SK-N-SH treated with all-trans-retinoic acid at 6 μM for 48 hours (cell line): ENCODE measurements at regions not wholly inside any gene's neighbourhood (a gene's known extent, or its start where the extent isn't known, plus 50 kb on each side); places are given as distances from the start of the nearest gene placed in this dataset.

Experiments used
- ATAC-seq: fragments of 200-7000 bp; cut with Tn5 transposase; 3 replicates; pipeline ENCODE4 v1.9.1; 2020; ENCODE audit warnings: mild to moderate bottlenecking, moderate library complexity
- ARNTL ChIP-seq: fragments of 450-650 bp; formaldehyde crosslinking; IDR thresholded peaks from 2 replicates; pipeline ENCODE4 v1.5.0; 2020; ENCODE audit warnings: low read depth, mild to moderate bottlenecking, moderate library complexity, borderline replicate concordance
- BACH2 ChIP-seq: fragments of 250-450 bp; sonication (Bioruptor Pico); IDR thresholded peaks from 2 replicates; pipeline ENCODE4 v1.9.0; 2021; ENCODE audit warnings: mild to moderate bottlenecking, borderline replicate concordance
- CREB5 ChIP-seq: fragments of 250-450 bp; sonication (Bioruptor Pico); IDR thresholded peaks from 2 replicates; pipeline ENCODE4 v1.5.1; 2020; ENCODE audit warnings: low read depth, mild to moderate bottlenecking, moderate library complexity
- CSDC2 ChIP-seq: fragments of 250-450 bp; sonication (Bioruptor Pico); IDR thresholded peaks from 2 replicates; pipeline ENCODE4 v1.5.0; 2020; ENCODE audit warnings: mild to moderate bottlenecking, moderate library complexity
- ESRRG ChIP-seq: fragments of 250-450 bp; sonication (Bioruptor Pico); IDR thresholded peaks from 2 replicates; pipeline ENCODE4 v1.6.1; 2021; ENCODE audit warnings: mild to moderate bottlenecking
- GLIS3 ChIP-seq: fragments of 250-450 bp; sonication (Bioruptor Pico); IDR thresholded peaks from 2 replicates; pipeline ENCODE4 v1.5.0; 2020; ENCODE audit warnings: mild to moderate bottlenecking, moderate library complexity
- ISL1 ChIP-seq: fragments of 250-450 bp; sonication (Bioruptor Pico); IDR thresholded peaks from 2 replicates; pipeline ENCODE4 v2.1.2; 2022; ENCODE audit warnings: mild to moderate bottlenecking, moderate library complexity
- OSR1 ChIP-seq: fragments of 250-450 bp; sonication (Bioruptor Pico); IDR thresholded peaks from 2 replicates; pipeline ENCODE4 v1.8.0; 2022; ENCODE audit warnings: moderate library complexity, mild to moderate bottlenecking, inconsistent platforms
- PATZ1 ChIP-seq: fragments of 250-450 bp; sonication (Bioruptor Pico); IDR thresholded peaks from 2 replicates; pipeline ENCODE4 v1.8.0; 2020; ENCODE audit warnings: mild to moderate bottlenecking, moderate library complexity, borderline replicate concordance
- POU6F1 ChIP-seq: fragments of 250-450 bp; sonication (Bioruptor Pico); IDR thresholded peaks from 2 replicates; pipeline ENCODE4 v1.8.0; 2021; ENCODE audit warnings: low read depth, mild to moderate bottlenecking, moderate library complexity, borderline replicate concordance
- RARB ChIP-seq: fragments of 250-450 bp; sonication (Bioruptor Pico); IDR thresholded peaks from 2 replicates; pipeline ENCODE4 v1.8.0; 2021; ENCODE audit warnings: mild to moderate bottlenecking, moderate library complexity
- SNAI2 ChIP-seq: fragments of 250-450 bp; sonication (Bioruptor Pico); IDR thresholded peaks from 2 replicates; pipeline ENCODE4 v1.5.0; 2020; ENCODE audit warnings: mild to moderate bottlenecking, moderate library complexity
- TCF4 ChIP-seq: fragments of 250-450 bp; sonication (Bioruptor Pico); IDR thresholded peaks from 2 replicates; pipeline ENCODE4 v1.8.0; 2021; ENCODE audit warnings: mild to moderate bottlenecking, moderate library complexity, borderline replicate concordance
- TOX ChIP-seq: fragments of 250-450 bp; sonication (Bioruptor Pico); IDR thresholded peaks from 2 replicates; pipeline ENCODE4 v1.8.0; 2021; ENCODE audit warnings: mild to moderate bottlenecking, moderate library complexity, borderline replicate concordance
- TSHZ2 ChIP-seq: fragments of 250-450 bp; sonication (Bioruptor Pico); IDR thresholded peaks from 2 replicates; pipeline ENCODE4 v1.5.0; 2020; ENCODE audit warnings: mild to moderate bottlenecking, moderate library complexity
- ZC3H10 ChIP-seq: fragments of 250-450 bp; sonication (Bioruptor Pico); IDR thresholded peaks from 2 replicates; pipeline ENCODE4 v1.5.1; 2021; ENCODE audit warnings: mild to moderate bottlenecking, moderate library complexity
- ZFP3 ChIP-seq: fragments of 250-450 bp; sonication (Bioruptor Pico); IDR thresholded peaks from 2 replicates; pipeline ENCODE4 v1.5.0; 2020; ENCODE audit warnings: mild to moderate bottlenecking, moderate library complexity
- ZFP30 ChIP-seq: fragments of 450-650 bp; formaldehyde crosslinking; IDR thresholded peaks from 2 replicates; pipeline ENCODE4 v1.5.0; 2022; ENCODE audit warnings: mild to moderate bottlenecking, moderate library complexity
- ZNF565 ChIP-seq: fragments of 450-650 bp; formaldehyde crosslinking; conservative IDR thresholded peaks from 2 replicates; pipeline ENCODE4 v1.5.0; 2020; ENCODE audit warnings: low read depth, mild to moderate bottlenecking, moderate library complexity
- ZNF70 ChIP-seq: fragments of 450-650 bp; formaldehyde crosslinking; IDR thresholded peaks from 2 replicates; pipeline ENCODE4 v1.5.0; 2020; ENCODE audit warnings: mild to moderate bottlenecking, moderate library complexity
- ZNF8 ChIP-seq: fragments of 450-650 bp; formaldehyde crosslinking; IDR thresholded peaks from 2 replicates; pipeline ENCODE4 v1.5.0; 2020; ENCODE audit warnings: mild to moderate bottlenecking, moderate library complexity

GRCh38 chr15:70172566-70173225 lies 75.0 kb upstream of the TLE3 start:
- ATAC-seq: no peak
- no peak for TF ChIP-seq ZNF565
- TF ChIP-seq ZC3H10: no peak
- no peak for TF ChIP-seq PATZ1
- TF ChIP-seq CREB5: no peak
- TF ChIP-seq GLIS3 (CRISPR knock-in tag): no peak
- TF ChIP-seq CSDC2: no peak
- TF ChIP-seq OSR1 (CRISPR knock-in tag): no peak
- no peak for TF ChIP-seq ISL1 (CRISPR knock-in tag)
- no peak for TF ChIP-seq SNAI2 (CRISPR knock-in tag)
- TF ChIP-seq TCF4 (CRISPR knock-in tag): no peak
- no peak for TF ChIP-seq ZFP3 (CRISPR knock-in tag)
- TF ChIP-seq POU6F1 (CRISPR knock-in tag): no peak
- TF ChIP-seq TOX: no peak
- no peak for TF ChIP-seq RARB (CRISPR knock-in tag)

- ATAC-seq: no peak
- no peak for TF ChIP-seq ISL1 (CRISPR knock-in tag)
- no peak for TF ChIP-seq ZNF565
- TF ChIP-seq ZC3H10: no peak
- no peak for TF ChIP-seq CSDC2
- no peak for TF ChIP-seq RARB (CRISPR knock-in tag)
- TF ChIP-seq ZNF8 (CRISPR knock-in tag): no peak
- TF ChIP-seq OSR1 (CRISPR knock-in tag): no peak
- no peak for TF ChIP-seq ESRRG
- TF ChIP-seq ARNTL: no peak
- TF ChIP-seq CREB5: no peak
- no peak for TF ChIP-seq TSHZ2 (CRISPR knock-in tag)
- no peak for TF ChIP-seq TCF4 (CRISPR knock-in tag)
- TF ChIP-seq ZFP30 (CRISPR knock-in tag): no peak
- TF ChIP-seq ZNF70 (CRISPR knock-in tag): no peak
- no peak for TF ChIP-seq GLIS3 (CRISPR knock-in tag)
Observed at GRCh38 chr15:70172124-70172523, 74.4 kb upstream of the TLE3 start.

DNA sequence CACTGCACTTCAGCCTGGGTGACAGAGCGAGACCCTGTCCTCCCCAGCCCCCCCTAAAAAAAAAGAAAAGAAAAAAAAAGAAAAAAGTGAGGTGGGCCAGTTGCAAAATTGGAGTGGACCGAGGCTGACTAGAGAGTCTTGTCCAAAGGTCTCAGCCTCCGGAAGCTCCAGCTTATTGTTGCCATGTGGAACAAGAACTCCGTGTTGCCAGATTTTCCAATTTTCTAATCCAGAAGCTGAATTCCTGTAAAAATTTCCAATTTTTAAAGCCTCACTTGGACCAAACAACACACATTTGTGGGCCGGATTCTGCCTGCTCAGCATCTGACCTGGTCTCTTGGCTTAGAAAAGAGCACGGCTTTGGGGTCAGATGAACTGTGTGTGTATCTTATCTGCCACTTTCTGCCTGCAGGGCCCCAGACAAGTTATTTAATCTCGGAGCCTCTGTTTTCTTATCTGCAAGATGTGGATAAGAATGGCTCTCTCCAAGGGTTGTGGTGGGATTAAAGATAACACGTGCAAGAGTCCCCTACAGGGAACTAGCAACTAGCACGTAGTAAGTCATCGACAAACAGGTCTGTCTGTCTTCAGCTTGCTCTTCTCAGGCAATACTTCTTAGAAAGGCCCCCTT lies 73.7 kb upstream of the TLE3 start:
- no peak for ATAC-seq
- TF ChIP-seq BACH2 (CRISPR knock-in tag): no peak
- TF ChIP-seq TCF4 (CRISPR knock-in tag): peak; percentile 85; the same call in 1 of the 2 replicates
- TF ChIP-seq ZNF70 (CRISPR knock-in tag): no peak
- peak; percentile 87 for TF ChIP-seq TSHZ2 (CRISPR knock-in tag)
